ENCODE measurements at regions not wholly inside any gene's neighbourhood (a gene's known extent, or its start where the extent isn't known, plus 50 kb on each side); places are given as distances from the start of the nearest gene placed in this dataset.

- Mint-ChIP-seq H3K36me3 (ENCODE audit: low read depth, unreplicated experiment) (peaks cover 5% of the 10 kb centered on the region), H3K4me1 (ENCODE audit: low read depth, unreplicated experiment) (peaks cover 45% of the 10 kb centered on the region), H3K9me3 (ENCODE audit: unreplicated experiment) (peaks cover 4% of the 10 kb centered on the region), H3K27me3 (ENCODE audit: low read depth, unreplicated experiment) (no peaks in the 10 kb centered on the region), H3K4me3 (ENCODE audit: unreplicated experiment) (no peak overlapping the region), H3K27ac (ENCODE audit: unreplicated experiment) (peak overlapping the region; percentile 85)
- Histone ChIP-seq H4K20me1 (ENCODE audit: insufficient read depth, low read length) (no peaks in the 10 kb centered on the region), H3K27me3 (ENCODE audit: insufficient read depth, low read length) (no peaks in the 10 kb centered on the region), H2AFZ (ENCODE audit: low read depth, low read length) (no peak overlapping the region), H3K79me2 (ENCODE audit: insufficient read depth, low read length) (peaks cover 2% of the 10 kb centered on the region), H3K27ac (ENCODE audit: low read depth, low read length) (peak overlapping the region; percentile 84), H3K9ac (ENCODE audit: low read length) (peak overlapping the region; percentile 71), H3K4me1 (ENCODE audit: insufficient read depth, low read length) (peaks cover 36% of the 10 kb centered on the region), H3K9me3 (ENCODE audit: insufficient read depth, low read depth, low read length) (no peaks in the 10 kb centered on the region), H3K4me2 (ENCODE audit: low read length) (peak overlapping the region; percentile 74), H3K4me3 (ENCODE audit: insufficient read depth, low read depth, low read length) (peak overlapping the region; percentile 21), H3K36me3 (ENCODE audit: insufficient read depth, low read length) (no peaks in the 10 kb centered on the region)
- TF ChIP-seq CTCF (IDR thresholded peaks at IDR 0.05; ENCODE audit: insufficient read depth, low read depth, low read length) (no peak), EZH2 (IDR thresholded peaks at IDR 0.05; ENCODE audit: insufficient read depth, low read length) (no peak)
- peak; percentile 88 for DNase-seq (ENCODE audit: low read depth)
- FAIRE-seq: peak; percentile 74
These were observed 62.0 kb upstream of the AKR1E2 start for GRCh38 chr10:4763960-4764428.

GRCh38 chr10:4763513-4763912, 62.5 kb upstream of the AKR1E2 start:
- DNase-seq (ENCODE audit: low read depth) (no peak), FAIRE-seq (no peak)
- Histone ChIP-seq H3K4me2 (ENCODE audit: low read length) (peak overlapping the region; percentile 74), H3K27me3 (ENCODE audit: insufficient read depth, low read length) (no peaks in the 10 kb centered on the region), H3K4me3 (ENCODE audit: insufficient read depth, low read depth, low read length) (peak overlapping the region; percentile 21), H4K20me1 (ENCODE audit: insufficient read depth, low read length) (no peaks in the 10 kb centered on the region), H3K27ac (ENCODE audit: low read depth, low read length) (peak overlapping the region; percentile 84), H3K9me3 (ENCODE audit: insufficient read depth, low read depth, low read length) (no peaks in the 10 kb centered on the region), H3K36me3 (ENCODE audit: insufficient read depth, low read length) (no peaks in the 10 kb centered on the region), H3K9ac (ENCODE audit: low read length) (peak overlapping the region; percentile 71), H3K4me1 (ENCODE audit: insufficient read depth, low read length) (peaks cover 36% of the 10 kb centered on the region), H2AFZ (ENCODE audit: low read depth, low read length) (no peak overlapping the region), H3K79me2 (ENCODE audit: insufficient read depth, low read length) (peaks cover 2% of the 10 kb centered on the region)
- Mint-ChIP-seq H3K4me1 (ENCODE audit: low read depth, unreplicated experiment) (peaks cover 41% of the 10 kb centered on the region), H3K27me3 (ENCODE audit: low read depth, unreplicated experiment) (no peaks in the 10 kb centered on the region), H3K9me3 (ENCODE audit: unreplicated experiment) (peaks cover 4% of the 10 kb centered on the region), H3K27ac (ENCODE audit: unreplicated experiment) (peak overlapping the region; percentile 85), H3K36me3 (ENCODE audit: low read depth, unreplicated experiment) (peaks cover 5% of the 10 kb centered on the region), H3K4me3 (ENCODE audit: unreplicated experiment) (no peak overlapping the region)
- no peak for TF ChIP-seq EZH2 (IDR thresholded peaks at IDR 0.05; ENCODE audit: insufficient read depth, low read length)

- H3K36me3 Mint-ChIP-seq (ENCODE audit: low read depth, unreplicated experiment): peaks cover 5% of the 10 kb centered on the region
- H3K4me3 Mint-ChIP-seq (ENCODE audit: unreplicated experiment): no peak overlapping the region
- Histone ChIP-seq H4K20me1 (ENCODE audit: insufficient read depth, low read length) (no peaks in the 10 kb centered on the region), H3K4me3 (ENCODE audit: insufficient read depth, low read depth, low read length) (no peak overlapping the region), H3K9me3 (ENCODE audit: insufficient read depth, low read depth, low read length) (no peaks in the 10 kb centered on the region), H3K4me1 (ENCODE audit: insufficient read depth, low read length) (peaks cover under 1% of the 10 kb centered on the region), H3K79me2 (ENCODE audit: insufficient read depth, low read length) (no peaks in the 10 kb centered on the region), H3K36me3 (ENCODE audit: insufficient read depth, low read length) (no peaks in the 10 kb centered on the region), H3K27me3 (ENCODE audit: insufficient read depth, low read length) (no peaks in the 10 kb centered on the region), H2AFZ (ENCODE audit: low read depth, low read length) (no peak overlapping the region), H3K4me2 (ENCODE audit: low read length) (no peak overlapping the region), H3K27ac (ENCODE audit: low read depth, low read length) (no peak overlapping the region), H3K9ac (ENCODE audit: low read length) (no peak overlapping the region)
- H3K4me1 Mint-ChIP-seq (ENCODE audit: low read depth, unreplicated experiment): no peaks in the 10 kb centered on the region
- no peak for DNase-seq (ENCODE audit: low read depth)
- no peak overlapping the region for H3K27ac Mint-ChIP-seq (ENCODE audit: unreplicated experiment)
- no peaks in the 10 kb centered on the region for H3K27me3 Mint-ChIP-seq (ENCODE audit: low read depth, unreplicated experiment)
- FAIRE-seq: peak; percentile 98
- TF ChIP-seq EZH2 (IDR thresholded peaks at IDR 0.05; ENCODE audit: insufficient read depth, low read length) (no peak), CTCF (IDR thresholded peaks at IDR 0.05; ENCODE audit: insufficient read depth, low read depth, low read length) (no peak)
- H3K9me3 Mint-ChIP-seq (ENCODE audit: unreplicated experiment): peaks cover 4% of the 10 kb centered on the region
These were observed 67.8 kb upstream of the AKR1E2 start for GRCh38 chr10:4758256-4758655.
